CD4-positive, alpha-beta T cell treated with Interleukin-2 at 100 ng/mL for 4 hours (primary cell): ENCODE measurements at regions not wholly inside any gene's neighbourhood (a gene's known extent, or its start where the extent isn't known, plus 50 kb on each side); places are given as distances from the start of the nearest gene placed in this dataset.

Experiments used
- DNase-seq: peaks from one replicate; pipeline ENCODE4 v3.0.0-alpha.2; 2020; ENCODE audit warnings: low spot score

- no peak for DNase-seq
Measured at GRCh38 chr1:232310541-232310940, 319.4 kb downstream of the SIPA1L2 start.

- DNase-seq, result no peak
Measured at GRCh38 chr1:232308616-232309015, 321.3 kb downstream of the SIPA1L2 start.

DNA sequence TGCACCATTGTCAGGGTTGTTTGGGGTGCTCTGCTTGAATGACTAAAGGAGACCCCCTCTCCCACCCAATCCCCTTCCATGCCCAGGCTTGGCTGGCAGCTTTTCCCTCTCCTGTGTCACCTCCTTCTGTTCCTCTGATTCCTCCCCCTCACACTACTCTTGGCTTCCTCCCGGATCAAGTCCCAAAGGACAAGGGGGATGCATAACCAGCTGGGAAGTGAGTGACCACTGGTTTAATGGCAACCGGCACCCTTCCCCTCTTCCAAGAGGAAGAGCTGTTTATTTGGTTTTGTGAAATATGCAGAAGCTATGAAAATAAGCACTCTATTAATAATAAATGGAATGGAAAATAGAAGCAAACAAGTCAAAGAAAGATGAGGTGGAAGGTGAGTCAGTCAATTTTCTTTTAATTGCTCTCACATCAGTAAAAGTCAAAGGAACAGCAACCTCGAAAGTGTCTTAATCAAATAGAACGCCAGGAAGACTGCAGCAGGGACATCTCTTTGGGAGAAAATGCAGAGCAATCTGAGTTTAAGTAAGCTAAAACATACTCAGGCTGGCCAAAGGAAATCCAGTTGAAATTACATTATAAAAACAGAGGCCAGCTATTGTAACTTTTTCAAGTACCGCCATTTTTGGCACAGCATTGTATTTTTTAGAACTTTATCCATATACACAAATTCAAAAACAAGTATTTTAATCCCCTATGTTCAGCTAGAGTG is 322.5 kb downstream of the SIPA1L2 start:
- DNase-seq, result no peak

GRCh38 chr1:232306269-232306961 is 323.5 kb downstream of the SIPA1L2 start:
- no peak for DNase-seq

DNA sequence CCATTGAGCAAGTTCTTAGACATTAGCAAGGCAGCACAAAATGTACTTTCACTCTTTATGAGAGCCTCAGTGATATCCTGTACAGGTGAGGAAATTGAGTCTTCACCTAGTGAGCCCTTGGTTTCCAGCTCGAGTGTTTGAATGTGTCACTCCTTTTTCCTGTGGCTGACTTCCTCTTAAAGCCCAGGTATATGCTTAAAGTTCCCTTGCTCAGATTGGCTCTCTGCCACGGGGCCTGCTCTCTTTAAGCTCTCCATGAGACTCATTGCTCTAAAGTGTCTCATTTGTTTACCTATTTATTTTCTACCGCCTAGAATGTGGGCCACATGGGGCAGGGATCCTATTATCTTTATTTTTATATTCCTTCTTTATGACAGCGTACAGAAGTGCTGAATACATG is 324.9 kb downstream of the SIPA1L2 start:
- no peak for DNase-seq

GRCh38 chr1:232303222-232303620 is 326.7 kb downstream of the SIPA1L2 start:
- no peak for DNase-seq

DNA sequence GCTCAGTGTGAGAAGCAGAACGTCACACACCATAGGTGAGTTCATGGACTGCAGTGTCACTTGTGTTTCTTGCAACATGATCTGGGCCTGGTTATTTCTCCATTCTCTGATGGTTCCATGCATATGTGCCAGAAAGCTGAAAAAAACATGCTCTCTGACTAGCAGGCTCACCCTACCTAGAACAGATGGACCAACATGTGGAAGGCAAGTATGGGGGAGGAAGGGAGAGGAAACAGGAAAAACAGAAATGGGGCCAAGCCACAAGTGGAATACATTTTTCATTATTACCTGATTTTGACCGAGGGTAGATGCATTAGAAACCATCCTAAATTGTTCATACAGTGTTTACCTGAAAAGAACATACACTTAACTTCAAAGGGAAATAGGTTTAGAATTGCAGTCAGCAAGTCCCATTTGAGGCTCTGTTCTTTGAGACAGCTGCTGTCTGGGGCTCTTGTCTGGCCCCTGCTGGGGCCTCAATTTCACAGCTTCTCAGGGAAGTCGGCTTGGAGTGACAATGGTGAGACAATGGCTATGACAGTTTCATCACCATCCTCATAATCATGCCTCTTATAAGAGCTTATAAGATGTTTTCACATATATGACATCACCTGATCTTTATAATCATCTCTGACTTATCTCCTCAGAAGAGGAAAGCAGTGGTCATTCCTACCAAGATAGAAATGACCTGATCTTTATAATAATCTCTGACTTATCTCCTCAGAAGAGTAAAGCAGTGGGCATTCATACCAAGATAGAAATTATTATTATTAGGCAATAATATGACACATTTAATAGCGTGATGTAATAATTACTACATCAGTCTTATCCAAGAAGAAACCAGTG is 327.3 kb downstream of the SIPA1L2 start:
- no peak for DNase-seq

DNA sequence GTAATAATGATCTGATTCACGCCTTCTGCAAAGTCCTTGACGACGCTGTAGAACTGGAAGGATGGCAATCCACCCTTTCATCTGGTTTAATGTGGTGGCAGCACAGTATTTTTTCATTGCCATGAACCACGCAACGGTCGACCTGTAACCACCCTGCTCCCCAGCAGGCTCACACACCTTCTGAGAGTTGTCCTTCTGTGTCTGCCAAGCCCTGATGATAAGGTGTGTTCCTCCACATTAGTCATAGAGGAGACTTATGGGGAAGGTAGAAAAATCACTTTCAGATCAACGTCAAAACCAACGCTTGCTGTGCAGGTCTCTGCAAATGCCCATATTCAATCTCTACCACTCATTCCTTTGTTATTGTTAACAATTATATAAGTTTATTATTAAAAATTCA is 328.7 kb downstream of the SIPA1L2 start:
- DNase-seq, result no peak

GRCh38 chr1:232300466-232300865 is 329.5 kb downstream of the SIPA1L2 start:
- no peak for DNase-seq

GRCh38 chr1:232296461-232296860 is 333.5 kb downstream of the SIPA1L2 start:
- DNase-seq, result no peak

DNA sequence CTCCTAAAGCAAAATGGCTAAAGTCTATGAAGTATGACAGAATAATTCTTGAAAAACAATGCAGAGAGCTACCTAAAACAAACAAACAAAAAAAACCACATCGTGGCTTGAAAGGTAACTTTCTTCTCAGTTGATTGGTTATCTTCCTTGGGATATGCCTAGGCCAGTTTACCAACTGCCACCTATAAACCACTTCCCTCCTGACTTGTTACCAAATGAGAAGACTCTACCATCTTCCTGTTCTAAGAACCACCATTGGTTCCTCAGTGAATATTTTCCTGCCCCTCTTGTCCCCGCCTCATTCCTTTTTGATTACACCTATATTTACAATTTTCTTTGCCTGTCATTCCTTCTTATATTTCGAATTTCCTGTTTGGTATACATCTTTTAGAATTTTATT is 336.6 kb downstream of the SIPA1L2 start:
- no peak for DNase-seq

GRCh38 chr1:232292818-232293217 is 337.1 kb downstream of the SIPA1L2 start:
- no peak for DNase-seq

GRCh38 chr1:232292239-232292638 is 337.7 kb downstream of the SIPA1L2 start:
- DNase-seq, result no peak

DNA sequence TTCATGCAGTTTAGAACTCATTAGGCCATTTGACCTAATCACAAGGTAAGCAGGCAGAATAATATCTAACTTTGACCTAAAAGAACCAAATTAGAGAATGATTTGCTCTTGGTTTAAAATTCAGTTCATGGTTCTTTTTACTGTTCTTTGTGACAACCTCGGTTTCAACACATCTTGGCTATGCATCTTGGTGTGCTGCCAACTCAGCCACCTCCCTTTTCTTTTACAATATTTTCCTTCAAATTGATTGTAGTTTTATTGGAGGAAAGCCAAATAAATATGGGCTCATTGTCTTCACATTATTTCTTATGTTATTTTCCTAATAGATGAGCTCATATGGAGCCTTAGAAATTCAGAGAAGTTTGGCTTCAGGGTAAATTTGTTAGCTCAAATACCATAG is 338.3 kb downstream of the SIPA1L2 start:
- no peak for DNase-seq

DNA sequence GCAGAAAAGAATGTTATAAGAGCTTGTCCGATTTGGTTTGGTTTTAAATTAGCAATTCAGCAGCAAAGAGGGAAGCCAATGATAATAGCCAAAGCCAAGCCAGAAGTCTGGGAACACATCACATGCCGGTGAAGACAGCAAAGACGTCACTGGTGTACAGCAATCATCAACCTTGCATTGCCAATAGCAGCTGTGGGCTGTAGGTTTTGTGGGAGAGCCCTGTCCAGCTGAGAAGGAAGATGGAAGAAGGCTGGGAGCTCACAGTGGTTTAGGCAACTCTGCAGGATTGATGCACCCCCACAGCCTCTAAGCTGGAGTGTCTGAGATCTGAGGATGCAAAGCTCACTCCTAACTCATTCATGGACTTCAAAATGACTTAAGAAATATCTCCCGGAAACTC is 338.7 kb downstream of the SIPA1L2 start:
- DNase-seq, result no peak

DNA sequence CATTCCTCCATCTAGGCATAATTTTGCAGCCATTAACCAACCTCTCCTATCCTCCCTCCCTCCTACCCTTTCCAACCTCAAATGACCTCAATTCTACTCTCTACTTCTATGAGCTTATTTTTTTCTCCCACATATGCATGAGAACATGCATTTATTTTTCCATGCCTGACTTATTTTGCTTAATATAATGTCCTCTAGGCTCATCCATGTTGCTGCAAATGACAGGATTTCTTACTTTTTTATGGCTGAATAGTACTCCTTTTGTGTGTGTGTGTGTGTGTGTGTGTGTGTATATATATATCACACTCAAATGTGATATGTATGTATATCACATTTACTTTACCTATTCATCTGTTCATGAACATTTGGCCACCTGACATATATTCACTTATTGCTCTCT is 339.4 kb downstream of the SIPA1L2 start:
- no peak for DNase-seq

- no peak for DNase-seq
Measured at GRCh38 chr1:232287676-232288569, 342.0 kb downstream of the SIPA1L2 start.

GRCh38 chr1:232285138-232285537 is 344.8 kb downstream of the SIPA1L2 start:
- DNase-seq, result no peak

DNA sequence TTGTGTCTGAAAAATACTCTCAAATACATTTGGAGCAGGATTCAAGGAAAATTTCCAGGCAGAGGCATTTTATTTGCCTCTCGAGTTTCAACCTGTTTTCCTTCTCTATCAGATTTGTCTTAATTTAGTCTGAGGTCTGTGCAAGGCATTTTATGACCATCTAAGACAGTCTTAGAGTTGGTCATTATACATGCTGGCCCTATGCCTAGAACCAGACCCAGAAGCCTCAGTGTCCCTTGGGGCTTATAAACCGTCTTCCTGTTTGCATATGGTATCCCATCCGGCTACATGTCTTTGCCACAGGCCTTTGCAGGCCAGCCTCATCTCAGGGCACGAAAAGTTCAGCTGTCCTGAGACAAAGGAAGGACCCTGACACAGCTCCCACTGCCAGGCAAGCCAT is 346.1 kb downstream of the SIPA1L2 start:
- DNase-seq, result no peak

- no peak for DNase-seq
Measured at GRCh38 chr1:232282498-232282897, 347.4 kb downstream of the SIPA1L2 start.

GRCh38 chr1:232280910-232281309 is 349.0 kb downstream of the SIPA1L2 start:
- DNase-seq, result no peak

GRCh38 chr1:232279909-232280400 is 350.0 kb downstream of the SIPA1L2 start:
- DNase-seq, result no peak
